ENCODE measurements at regions not wholly inside any gene's neighbourhood (a gene's known extent, or its start where the extent isn't known, plus 50 kb on each side); places are given as distances from the start of the nearest gene placed in this dataset.

DNA sequence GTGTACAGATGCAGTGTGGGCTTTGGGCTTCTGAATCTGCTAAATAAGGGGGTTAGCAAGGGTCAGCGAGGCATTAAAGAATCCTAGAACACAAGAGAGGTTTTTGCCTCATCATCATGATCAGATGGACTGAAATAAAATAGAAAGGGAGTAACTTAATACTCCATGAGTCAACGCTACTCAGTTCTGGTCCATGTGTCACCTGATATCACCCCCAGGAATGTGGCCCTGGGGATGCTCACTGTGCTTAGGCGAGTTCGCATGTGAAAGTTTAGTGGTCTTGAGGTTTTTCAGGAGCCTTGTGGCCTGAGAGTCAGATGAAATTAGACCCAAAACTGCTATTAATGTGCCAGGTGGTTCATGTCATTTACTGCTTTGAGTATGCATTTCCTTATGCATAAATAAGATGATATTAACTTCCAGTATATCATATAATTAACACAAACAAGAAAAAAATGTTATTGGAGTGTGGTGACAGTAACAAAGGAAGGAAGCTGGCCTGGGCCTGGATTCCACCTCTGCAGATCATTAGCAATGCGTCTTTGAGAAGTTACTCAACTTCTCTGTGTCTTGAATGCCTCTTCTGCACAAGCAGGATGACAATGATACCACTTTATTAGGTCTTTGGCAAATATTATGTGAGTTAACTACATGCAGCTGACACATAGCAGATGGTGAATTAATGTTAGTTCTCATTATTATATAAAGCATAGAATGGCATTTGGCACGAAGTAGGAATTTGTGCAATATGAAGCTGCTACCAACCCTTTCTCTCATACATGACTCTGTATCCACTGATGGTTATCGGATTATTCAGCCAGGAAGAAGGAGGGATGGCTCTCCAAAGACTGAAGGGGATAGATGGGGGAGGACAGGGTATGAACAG lies 1272.6 kb downstream of the AACS start:
- no peaks in the 10 kb centered on the region for H3K9me2 ChIP-seq (ENCODE audit: insufficient read depth)
- H3K27me3 ChIP-seq (ENCODE audit: insufficient read depth, low read depth), result no peaks in the 10 kb centered on the region
- ChIA-PET POLR2A (ENCODE audit: unreplicated experiment) (no interaction called here), CTCF (no interaction called here)
- H4K20me1 ChIP-seq (ENCODE audit: insufficient read depth), result no peaks in the 10 kb centered on the region
- TF ChIP-seq, protein P1, sequence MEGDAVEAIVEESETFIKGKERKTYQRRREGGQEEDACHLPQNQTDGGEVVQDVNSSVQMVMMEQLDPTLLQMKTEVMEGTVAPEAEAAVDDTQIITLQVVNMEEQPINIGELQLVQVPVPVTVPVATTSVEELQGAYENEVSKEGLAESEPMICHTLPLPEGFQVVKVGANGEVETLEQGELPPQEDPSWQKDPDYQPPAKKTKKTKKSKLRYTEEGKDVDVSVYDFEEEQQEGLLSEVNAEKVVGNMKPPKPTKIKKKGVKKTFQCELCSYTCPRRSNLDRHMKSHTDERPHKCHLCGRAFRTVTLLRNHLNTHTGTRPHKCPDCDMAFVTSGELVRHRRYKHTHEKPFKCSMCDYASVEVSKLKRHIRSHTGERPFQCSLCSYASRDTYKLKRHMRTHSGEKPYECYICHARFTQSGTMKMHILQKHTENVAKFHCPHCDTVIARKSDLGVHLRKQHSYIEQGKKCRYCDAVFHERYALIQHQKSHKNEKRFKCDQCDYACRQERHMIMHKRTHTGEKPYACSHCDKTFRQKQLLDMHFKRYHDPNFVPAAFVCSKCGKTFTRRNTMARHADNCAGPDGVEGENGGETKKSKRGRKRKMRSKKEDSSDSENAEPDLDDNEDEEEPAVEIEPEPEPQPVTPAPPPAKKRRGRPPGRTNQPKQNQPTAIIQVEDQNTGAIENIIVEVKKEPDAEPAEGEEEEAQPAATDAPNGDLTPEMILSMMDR (conservative IDR thresholded peaks at IDR 0.05), result no peak
- no peak for TF ChIP-seq EZH2 (IDR thresholded peaks at IDR 0.05; ENCODE audit: low read depth)
- H3K79me2 ChIP-seq (ENCODE audit: low read depth), result no peaks in the 10 kb centered on the region
- intact Hi-C loops (cut with micrococcal nuclease; ENCODE audit: unreplicated experiment), result loop anchor here (1.0 to 5.0 kb wide), 3 partner anchors 65 to 245 kb away; no protein-coding TSS in a partner anchor
- H3K4me2 ChIP-seq, result peak overlapping the region; percentile 20
- H2AFZ ChIP-seq, result no peak overlapping the region
- peak; percentile 71 to 74 for DNase-seq
- TSS peak; percentile 96 for BruUV-seq (replicated peaks)
- peaks cover 15% of the 10 kb centered on the region; the same call in 1 of the 2 replicates for H3F3A ChIP-seq (ENCODE audit: insufficient read depth, low read depth)
- peaks cover 18% of the 10 kb centered on the region for H3K9me3 ChIP-seq (ENCODE audit: insufficient read depth, low read depth)
- H3K27ac ChIP-seq, result peak overlapping the region; percentile 93
- H3K4me1 ChIP-seq (replicated peaks; ENCODE audit: insufficient read depth), result peaks cover 32% of the 10 kb centered on the region
- no peaks in the 10 kb centered on the region for H3K36me3 ChIP-seq (ENCODE audit: low read depth)
- H3K4me3 ChIP-seq, result no peak overlapping the region

- no peaks in the 10 kb centered on the region for H3K79me2 ChIP-seq (ENCODE audit: low read depth)
- BruUV-seq (replicated peaks), result no TSS peak
- H3K27me3 ChIP-seq (ENCODE audit: insufficient read depth, low read depth), result no peaks in the 10 kb centered on the region
- H3K36me3 ChIP-seq (ENCODE audit: low read depth), result no peaks in the 10 kb centered on the region
- POLR2A ChIA-PET (ENCODE audit: unreplicated experiment), result no interaction called here
- H3K4me1 ChIP-seq (replicated peaks; ENCODE audit: insufficient read depth), result peaks cover 23% of the 10 kb centered on the region
- no peaks in the 10 kb centered on the region for H4K20me1 ChIP-seq (ENCODE audit: insufficient read depth)
- H3K9me2 ChIP-seq (ENCODE audit: insufficient read depth), result no peaks in the 10 kb centered on the region
- peaks cover 14% of the 10 kb centered on the region; the same call in 1 of the 2 replicates for H3F3A ChIP-seq (ENCODE audit: insufficient read depth, low read depth)
- H3K4me2 ChIP-seq, result no peak overlapping the region
- DNase-seq, result no peak
- H3K27ac ChIP-seq, result no peak overlapping the region
- intact Hi-C loops (cut with micrococcal nuclease; ENCODE audit: unreplicated experiment), result no loop called here
- H3K9me3 ChIP-seq (ENCODE audit: insufficient read depth, low read depth), result peaks cover 12% of the 10 kb centered on the region; the same call in 1 of the 2 replicates
- TF ChIP-seq, protein P1 (conservative IDR thresholded peaks at IDR 0.05), result no peak
- TF ChIP-seq EZH2 (IDR thresholded peaks at IDR 0.05; ENCODE audit: low read depth), result no peak
- no peak overlapping the region for H3K4me3 ChIP-seq
- peak overlapping the region; percentile 27; the same call in 1 of the 2 replicates for H2AFZ ChIP-seq
- CTCF ChIA-PET, result no interaction called here
Measured at GRCh38 chr12:126342866-126343265, 1277.6 kb downstream of the AACS start.

DNA sequence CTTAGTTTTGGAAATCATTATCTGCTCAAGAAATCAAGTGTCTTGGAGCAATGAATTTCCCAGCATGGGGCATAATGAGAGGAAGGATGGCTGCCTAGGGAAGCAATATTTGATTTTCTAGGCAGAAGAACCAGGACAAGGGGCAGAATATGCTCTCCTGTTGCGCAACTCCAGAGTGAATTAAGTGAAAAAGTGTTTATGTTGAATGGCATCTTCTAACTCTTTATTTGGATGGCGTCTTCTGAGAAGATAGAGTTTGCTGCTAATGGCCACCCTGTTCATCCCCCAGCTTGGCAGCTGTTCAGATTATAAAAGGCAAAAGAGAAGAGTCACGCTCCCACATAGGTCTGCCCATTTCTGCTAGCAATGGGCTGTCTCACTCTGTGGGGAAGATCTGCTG lies 1278.1 kb downstream of the AACS start:
- POLR2A ChIA-PET (ENCODE audit: unreplicated experiment), result no interaction called here
- H2AFZ ChIP-seq, result peak overlapping the region; percentile 27; the same call in 1 of the 2 replicates
- intact Hi-C loops (cut with micrococcal nuclease; ENCODE audit: unreplicated experiment), result no loop called here
- H3F3A ChIP-seq (ENCODE audit: insufficient read depth, low read depth), result peaks cover 9% of the 10 kb centered on the region; the same call in 1 of the 2 replicates
- peaks cover 18% of the 10 kb centered on the region for H3K4me1 ChIP-seq (replicated peaks; ENCODE audit: insufficient read depth)
- no peak overlapping the region for H3K4me2 ChIP-seq
- no peaks in the 10 kb centered on the region for H3K36me3 ChIP-seq (ENCODE audit: low read depth)
- no peaks in the 10 kb centered on the region for H3K79me2 ChIP-seq (ENCODE audit: low read depth)
- H3K4me3 ChIP-seq, result no peak overlapping the region
- H4K20me1 ChIP-seq (ENCODE audit: insufficient read depth), result no peaks in the 10 kb centered on the region
- no peaks in the 10 kb centered on the region for H3K27me3 ChIP-seq (ENCODE audit: insufficient read depth, low read depth)
- TF ChIP-seq, protein P1 (conservative IDR thresholded peaks at IDR 0.05), result no peak
- no peak for TF ChIP-seq EZH2 (IDR thresholded peaks at IDR 0.05; ENCODE audit: low read depth)
- DNase-seq, result no peak
- CTCF ChIA-PET, result no interaction called here
- peaks cover 12% of the 10 kb centered on the region; the same call in 1 of the 2 replicates for H3K9me3 ChIP-seq (ENCODE audit: insufficient read depth, low read depth)
- no peak overlapping the region for H3K27ac ChIP-seq
- BruUV-seq (replicated peaks), result no TSS peak
- no peaks in the 10 kb centered on the region for H3K9me2 ChIP-seq (ENCODE audit: insufficient read depth)
